SU-DHL-6 (cell line): ENCODE measurements at regions not wholly inside any gene's neighbourhood (a gene's known extent, or its start where the extent isn't known, plus 50 kb on each side); places are given as distances from the start of the nearest gene placed in this dataset.

ENCODE experiments used
- H2AFZ ChIP-seq: fragments of 200-600 bp; sonication (generic); 2 replicates; pipeline ENCODE4 v1.6.1; 2014; ENCODE audit warnings: low read depth, mild to moderate bottlenecking, moderate library complexity, mixed read lengths, antibody characterized with exemption, low read length; ENCODE audit not compliant: severe bottlenecking
- H3F3A ChIP-seq: fragments of 200-600 bp; shearing (Covaris generic); 2 replicates; pipeline ENCODE4 v1.6.0; 2016; ENCODE audit warnings: antibody characterized with exemption, mild to moderate bottlenecking; ENCODE audit not compliant: insufficient read depth
- H3K27ac ChIP-seq: fragments of 200-600 bp; sonication (generic); 2 replicates; pipeline ENCODE4 v1.5.1; 2016; ENCODE audit warnings: low read depth, mild to moderate bottlenecking, low read length, moderate library complexity, mixed read lengths
- H3K27me3 ChIP-seq: fragments of 200-600 bp; sonication (generic), shearing (Covaris generic); 2 replicates; pipeline ENCODE4 v1.6.0; 2014; ENCODE audit warnings: mild to moderate bottlenecking, low read length
- H3K36me3 ChIP-seq: fragments of 200-600 bp; sonication (generic); 2 replicates; pipeline ENCODE4 v1.6.1; 2014; ENCODE audit warnings: mild to moderate bottlenecking, low read length, mixed read lengths
- H3K4me2 ChIP-seq: fragments of 300-600, 200-600 bp; shearing (Covaris generic), sonication (generic); 2 replicates; pipeline ENCODE4 v1.6.0; 2014; ENCODE audit warnings: low read length, low read depth, mild to moderate bottlenecking; ENCODE audit not compliant: poor library complexity, severe bottlenecking
- H3K4me3 ChIP-seq: fragments of 200-600 bp; sonication (generic); 2 replicates; pipeline ENCODE4 v1.5.1; 2014; ENCODE audit warnings: antibody characterized with exemption, low read length, mild to moderate bottlenecking, mixed read lengths; ENCODE audit not compliant: insufficient read depth, poor library complexity, severe bottlenecking
- H3K79me2 ChIP-seq: fragments of 200-600 bp; sonication (generic); 2 replicates; pipeline ENCODE4 v1.6.1; 2014; ENCODE audit warnings: mild to moderate bottlenecking, low read length, moderate library complexity; ENCODE audit not compliant: insufficient read depth
- H3K9ac ChIP-seq: fragments of 200-600 bp; sonication (generic); 2 replicates; pipeline ENCODE4 v1.7.0; 2014; ENCODE audit warnings: mild to moderate bottlenecking, low read length
- H3K9me2 ChIP-seq: fragments of 200-600 bp; sonication (generic); replicated peaks from 2 replicates; pipeline ENCODE4 v1.6.1; 2014; ENCODE audit warnings: low read length; ENCODE audit not compliant: insufficient read depth
- H3K9me3 ChIP-seq: fragments of 200-600 bp; sonication (generic); 2 replicates; pipeline ENCODE4 v1.6.1; 2014; ENCODE audit warnings: low read length, mixed read lengths; ENCODE audit not compliant: insufficient read depth
- H4K20me1 ChIP-seq: fragments of 200-600 bp; sonication (generic); 2 replicates; pipeline ENCODE4 v1.6.1; 2014; ENCODE audit warnings: low read depth, mild to moderate bottlenecking, antibody characterized with exemption, low read length, moderate library complexity, mixed read lengths
- CTCF ChIP-seq: fragments of 200-600 bp; sonication (generic); IDR thresholded peaks from one replicate; pipeline ENCODE4 v1.5.1; 2017; ENCODE audit warnings: antibody characterized with exemption, mild to moderate bottlenecking, low read length, moderate library complexity; ENCODE audit not compliant: insufficient read depth, poor library complexity, severe bottlenecking
- EZH2phosphoT487 ChIP-seq: fragments of 200-600 bp; sonication (generic), shearing (Covaris generic); conservative IDR thresholded peaks from 2 replicates; pipeline ENCODE4 v1.6.1; 2018; ENCODE audit warnings: mild to moderate bottlenecking, antibody characterized with exemption, low read length, moderate library complexity, mixed read lengths

- Histone ChIP-seq H3K4me2 (no peak overlapping the region), H3F3A (no peaks in the 10 kb centered on the region), H3K79me2 (no peaks in the 10 kb centered on the region), H3K9me3 (no peaks in the 10 kb centered on the region), H3K27ac (no peak overlapping the region), H3K36me3 (no peaks in the 10 kb centered on the region), H3K4me3 (no peak overlapping the region), H4K20me1 (no peaks in the 10 kb centered on the region), H2AFZ (no peak overlapping the region), H3K9me2 (no peaks in the 10 kb centered on the region), H3K27me3 (no peaks in the 10 kb centered on the region), H3K9ac (no peak overlapping the region)
- TF ChIP-seq EZH2phosphoT487, result no peak
- TF ChIP-seq CTCF, result no peak
These were observed 76.6 kb upstream of the ADAMTS16 start for GRCh38 chr5:5063533-5063953.

GRCh38 chr5:5065472-5065871, 74.7 kb upstream of the ADAMTS16 start:
- H3K9ac ChIP-seq, result no peak overlapping the region
- H3K79me2 ChIP-seq, result no peaks in the 10 kb centered on the region
- H3K9me3 ChIP-seq, result no peaks in the 10 kb centered on the region
- H3K36me3 ChIP-seq, result no peaks in the 10 kb centered on the region
- no peaks in the 10 kb centered on the region for H3K9me2 ChIP-seq
- no peak overlapping the region for H2AFZ ChIP-seq
- no peak overlapping the region for H3K4me2 ChIP-seq
- H4K20me1 ChIP-seq, result no peaks in the 10 kb centered on the region
- H3K27me3 ChIP-seq, result no peaks in the 10 kb centered on the region
- TF ChIP-seq CTCF (no peak), EZH2phosphoT487 (no peak)
- H3F3A ChIP-seq, result no peaks in the 10 kb centered on the region
- H3K4me3 ChIP-seq, result no peak overlapping the region
- no peak overlapping the region for H3K27ac ChIP-seq

DNA sequence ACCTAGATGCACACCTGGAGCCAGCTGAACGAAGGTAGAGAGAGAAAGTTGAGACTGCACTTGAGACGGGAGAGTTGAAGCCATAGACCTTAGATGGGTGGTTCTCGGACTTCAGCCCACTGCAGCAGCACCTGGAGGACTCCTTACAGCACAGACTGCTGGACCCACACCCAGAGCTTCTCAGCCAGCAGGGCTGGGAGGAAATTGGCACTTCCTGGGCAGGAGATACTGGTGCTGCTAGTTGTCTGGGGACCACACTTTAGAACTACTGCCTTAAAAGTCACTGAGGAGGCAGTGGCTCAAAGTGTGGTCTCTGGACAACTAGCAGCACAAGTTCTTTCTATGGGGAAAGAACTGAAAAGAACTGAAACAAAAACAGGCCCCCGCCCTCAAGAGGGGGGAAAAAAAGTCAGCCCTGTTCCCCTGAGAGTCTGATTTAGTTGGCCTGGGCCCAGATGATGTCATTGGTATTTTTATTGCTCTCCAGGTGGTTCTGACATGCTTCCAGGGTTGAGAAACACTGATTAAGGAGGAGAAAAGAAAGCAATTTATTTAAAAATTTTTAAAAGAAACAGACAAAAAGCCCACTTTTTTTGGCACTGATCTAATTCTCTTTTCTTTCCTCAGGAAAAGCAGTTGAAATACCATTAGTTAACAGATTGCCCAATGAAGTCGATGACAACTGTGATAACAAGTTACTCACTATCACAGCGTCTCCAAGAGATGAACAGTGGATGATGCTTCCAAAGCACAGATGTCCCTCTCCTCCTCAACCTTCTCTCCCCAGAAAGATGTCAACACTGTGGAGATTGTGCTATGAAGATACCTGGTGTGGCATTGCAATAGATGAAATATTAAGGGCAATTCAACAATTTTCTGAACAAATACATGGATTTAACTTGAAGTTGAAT, 73.6 kb upstream of the ADAMTS16 start:
- no peak overlapping the region for H3K27ac ChIP-seq

More for the DNA sequence above, 73.6 kb upstream of the ADAMTS16 start:
- no peaks in the 10 kb centered on the region for H3K79me2 ChIP-seq
- H3K9me3 ChIP-seq, result no peaks in the 10 kb centered on the region
- no peak overlapping the region for H3K9ac ChIP-seq
- no peaks in the 10 kb centered on the region for H3K36me3 ChIP-seq
- H3K27me3 ChIP-seq, result no peaks in the 10 kb centered on the region
- no peak overlapping the region for H3K4me3 ChIP-seq
- no peaks in the 10 kb centered on the region for H4K20me1 ChIP-seq
- no peaks in the 10 kb centered on the region for H3F3A ChIP-seq
- no peak overlapping the region for H3K4me2 ChIP-seq
- H3K9me2 ChIP-seq, result no peaks in the 10 kb centered on the region
- TF ChIP-seq EZH2phosphoT487 (no peak), CTCF (no peak)
- H2AFZ ChIP-seq, result no peak overlapping the region
